NCI-H128 (cell line): ENCODE measurements at regions not wholly inside any gene's neighbourhood (a gene's known extent, or its start where the extent isn't known, plus 50 kb on each side); places are given as distances from the start of the nearest gene placed in this dataset.

Experiments used
- DNase-seq: peaks from one replicate; lab custom pipeline; 2025; ENCODE audit not compliant: unreplicated experiment; lab: John Stamatoyannopoulos, UW

DNA sequence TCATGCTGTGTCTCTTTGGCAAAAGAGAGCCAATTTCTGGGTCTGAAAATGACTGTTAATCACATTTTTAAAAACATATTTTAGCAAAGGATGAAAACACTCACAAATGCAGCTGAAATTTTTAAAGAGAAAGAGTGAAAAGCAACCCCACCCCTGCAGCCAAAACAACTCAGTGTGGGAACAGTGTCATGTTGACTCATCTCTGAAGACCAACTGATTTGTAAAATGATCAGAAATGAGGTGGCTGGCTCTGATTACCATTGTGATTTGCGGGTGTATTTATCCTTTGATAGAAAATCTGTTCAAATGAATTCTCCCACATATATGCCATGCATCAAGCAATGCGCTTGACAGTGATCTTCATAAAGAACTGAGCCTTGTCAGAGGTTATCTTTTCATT lies 287.0 kb upstream of the ESRRG start:
- DNase-seq, result no peak

DNA sequence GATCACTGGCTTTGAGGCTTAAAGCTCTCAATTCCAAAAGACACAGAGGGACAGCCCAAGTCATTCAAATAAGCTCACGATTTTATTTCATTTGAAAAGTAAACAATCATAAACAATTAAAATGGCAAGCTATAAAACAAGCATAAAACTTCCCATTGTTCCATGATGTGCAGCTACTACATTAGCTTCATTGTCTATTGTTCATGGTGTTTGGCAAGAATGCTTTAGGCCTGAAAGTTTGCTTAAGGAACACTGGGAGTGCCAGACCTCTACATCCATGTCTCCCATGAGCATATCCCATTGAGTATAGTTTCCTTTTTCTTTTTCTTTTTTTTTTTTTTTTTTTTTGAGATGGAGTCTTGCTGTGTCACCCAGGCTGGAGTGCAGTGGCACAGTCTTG lies 286.1 kb upstream of the ESRRG start:
- no peak for DNase-seq

DNA sequence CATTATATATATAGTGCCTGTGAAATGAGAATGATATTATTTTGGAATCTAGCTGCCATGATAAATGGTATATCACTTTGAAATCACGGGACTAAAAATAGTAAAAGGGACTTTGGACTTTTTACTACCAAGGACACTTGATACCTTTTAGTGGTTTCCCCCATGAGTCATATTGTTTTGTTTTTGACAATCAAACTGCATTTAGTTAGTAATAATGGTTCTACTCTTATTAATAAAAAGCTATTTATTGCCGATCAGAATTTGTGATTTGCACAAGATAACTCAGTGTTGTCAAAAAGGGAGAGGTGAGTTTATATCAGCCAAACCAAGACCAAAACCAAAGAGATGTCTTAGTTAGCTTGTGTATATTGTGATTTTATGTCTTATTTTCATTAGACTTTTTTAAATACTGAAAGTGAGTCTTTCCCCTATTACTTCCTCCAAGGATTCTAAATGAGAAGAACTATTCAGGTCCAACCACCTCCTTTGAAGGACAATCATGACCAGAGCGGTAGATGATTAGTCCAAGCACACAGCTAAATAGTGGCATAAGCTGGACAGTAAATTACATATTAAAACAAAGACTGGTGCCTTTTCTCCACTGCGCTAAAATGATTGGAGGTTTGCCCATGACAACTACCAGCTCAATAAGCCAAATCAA lies 281.7 kb upstream of the ESRRG start:
- DNase-seq, result no peak

DNA sequence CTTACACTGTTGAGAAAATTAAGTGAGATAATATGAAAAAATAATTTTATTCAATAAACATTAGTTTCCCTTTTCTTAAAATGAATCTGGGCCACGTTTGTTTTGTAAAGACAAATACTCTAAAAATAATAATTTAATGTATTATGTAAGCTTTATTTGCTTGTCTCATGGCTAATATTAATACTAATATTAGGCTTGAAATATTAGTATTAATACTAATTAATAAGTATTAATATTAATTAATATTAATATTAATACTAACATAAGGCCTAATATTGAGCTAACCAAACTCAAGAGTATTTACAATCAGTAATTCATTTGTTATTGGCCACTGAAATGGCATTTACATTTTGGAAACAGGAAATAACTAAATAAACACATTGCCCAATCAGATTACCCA lies 280.1 kb upstream of the ESRRG start:
- DNase-seq, result no peak

DNA sequence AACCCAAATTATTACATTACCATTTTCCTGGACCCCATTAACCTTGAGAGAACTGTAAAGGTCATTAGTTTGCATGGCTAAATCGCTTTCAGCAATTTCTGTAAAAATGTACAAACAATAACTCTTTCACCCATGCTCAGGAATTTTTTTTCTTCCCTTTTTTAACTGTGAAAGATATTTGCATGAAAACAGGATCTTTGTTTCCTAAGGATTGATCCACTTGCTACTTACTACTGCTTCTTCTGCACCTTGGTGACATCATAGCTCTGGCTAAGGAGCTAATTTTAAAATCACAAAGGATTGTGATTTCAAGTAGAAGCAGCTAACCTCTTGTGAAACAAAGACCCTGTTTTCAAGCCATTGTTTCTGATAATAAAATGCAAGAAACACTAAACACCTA lies 274.6 kb upstream of the ESRRG start:
- no peak for DNase-seq

DNA sequence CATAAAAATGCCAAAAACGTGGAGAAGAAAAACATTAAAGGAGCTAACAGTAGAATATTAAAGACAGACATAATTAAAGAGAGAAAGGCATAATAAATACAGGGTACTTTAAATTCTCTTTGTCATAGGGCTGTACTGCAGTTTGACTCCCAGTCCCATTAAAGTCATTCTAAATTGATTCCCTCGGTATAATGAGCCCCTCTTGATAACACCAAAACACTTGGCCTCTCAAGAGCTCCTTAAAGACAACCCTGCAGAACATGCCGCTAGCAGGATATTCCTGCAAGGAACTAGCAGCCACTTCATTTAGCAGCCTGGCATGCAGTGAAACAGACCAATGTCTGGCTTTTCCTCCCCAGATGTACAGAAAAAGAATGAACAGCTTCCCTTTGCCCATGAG lies 273.8 kb upstream of the ESRRG start:
- no peak for DNase-seq

DNA sequence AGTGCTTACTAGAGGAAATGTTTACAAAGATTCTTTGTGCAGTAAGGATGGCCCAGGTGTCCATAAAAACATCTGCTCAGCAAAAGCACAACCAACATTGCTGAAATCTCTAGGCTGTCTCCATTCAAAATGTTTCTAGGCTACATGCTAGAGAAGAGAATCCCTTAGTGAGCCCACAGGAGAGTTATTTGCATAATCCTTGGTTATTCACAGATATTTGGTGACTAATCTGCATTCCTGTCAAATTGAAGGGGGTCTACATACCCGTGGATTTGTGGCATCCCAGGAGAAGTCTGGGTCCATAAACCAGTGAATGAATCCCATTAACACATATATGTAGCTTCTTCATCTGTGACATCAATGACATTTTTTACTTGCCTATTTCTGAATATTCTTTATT lies 261.3 kb upstream of the ESRRG start:
- DNase-seq, result no peak

DNA sequence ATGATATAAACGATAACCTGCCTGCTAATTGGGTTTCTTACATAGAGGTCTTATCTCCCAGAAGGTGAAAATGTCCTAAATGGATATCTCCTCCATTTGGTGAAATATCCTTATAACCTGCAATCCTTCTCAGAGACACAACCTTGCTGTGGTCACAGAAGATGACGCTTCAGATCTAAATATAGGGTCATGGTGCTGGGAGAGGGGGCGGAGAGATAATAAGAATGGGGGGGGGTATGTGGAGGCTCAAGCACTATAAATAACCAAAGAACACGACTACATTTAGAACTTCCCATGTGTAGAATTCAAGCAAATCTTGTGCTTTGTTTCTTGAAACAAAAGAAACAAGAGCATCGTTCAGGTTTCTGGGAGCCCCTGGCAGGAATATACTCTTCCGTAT lies 260.6 kb upstream of the ESRRG start:
- no peak for DNase-seq

DNA sequence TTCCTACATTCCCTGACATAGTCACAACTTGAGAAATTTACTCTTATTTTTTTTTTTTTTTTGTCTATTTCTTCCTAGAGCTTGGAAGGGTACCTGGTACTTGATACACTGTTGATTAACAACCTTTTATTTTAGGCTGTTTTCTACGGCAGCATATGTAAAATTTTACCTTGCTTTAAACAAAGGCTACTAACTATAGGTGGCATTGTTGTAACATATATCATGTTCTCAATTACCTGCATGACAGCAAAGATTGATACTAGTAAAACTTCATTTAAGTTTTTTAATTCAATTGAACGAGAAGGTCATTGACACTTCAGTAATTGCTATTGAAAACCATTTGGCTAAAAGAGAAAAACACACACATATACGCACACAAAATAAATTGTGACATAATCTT lies 238.3 kb upstream of the ESRRG start:
- DNase-seq, result no peak

DNA sequence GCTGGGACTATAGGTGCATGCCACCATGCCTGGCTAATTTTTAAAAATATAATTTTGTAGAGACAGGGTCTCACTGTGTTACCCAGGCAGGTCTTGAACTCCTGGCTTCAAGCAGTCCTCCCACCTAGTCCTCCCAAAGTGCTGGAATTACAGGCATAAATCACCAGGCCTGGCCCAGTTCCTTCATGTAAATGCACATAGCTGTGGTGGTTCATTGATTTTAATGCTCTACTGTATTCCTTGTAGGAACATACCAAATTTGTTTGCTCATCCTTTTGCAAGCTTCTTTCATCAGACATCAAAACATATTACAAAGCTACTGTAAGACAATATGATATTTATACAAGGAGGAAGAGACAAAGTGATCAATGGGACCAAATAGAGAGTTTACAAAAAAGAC lies 237.5 kb upstream of the ESRRG start:
- DNase-seq, result no peak

DNA sequence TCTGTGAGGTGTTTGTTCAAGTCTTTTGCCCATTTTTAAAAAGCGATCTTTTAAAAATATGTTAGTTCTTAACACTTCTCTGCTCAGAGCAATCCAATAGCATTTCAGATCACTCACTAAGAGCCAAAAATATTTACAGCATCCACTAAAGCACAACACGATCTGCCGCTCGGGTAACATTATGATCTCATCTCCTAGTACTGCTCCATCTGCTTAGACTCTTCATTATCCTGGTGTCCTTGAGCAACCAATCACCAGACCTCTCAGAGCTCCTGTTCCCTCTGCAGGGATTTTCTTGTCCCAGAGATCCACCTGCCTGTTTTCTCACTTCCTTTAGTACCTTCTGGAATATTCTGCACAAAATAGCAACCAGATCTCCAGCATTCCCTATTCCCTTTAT lies 235.3 kb upstream of the ESRRG start:
- DNase-seq, result no peak

DNA sequence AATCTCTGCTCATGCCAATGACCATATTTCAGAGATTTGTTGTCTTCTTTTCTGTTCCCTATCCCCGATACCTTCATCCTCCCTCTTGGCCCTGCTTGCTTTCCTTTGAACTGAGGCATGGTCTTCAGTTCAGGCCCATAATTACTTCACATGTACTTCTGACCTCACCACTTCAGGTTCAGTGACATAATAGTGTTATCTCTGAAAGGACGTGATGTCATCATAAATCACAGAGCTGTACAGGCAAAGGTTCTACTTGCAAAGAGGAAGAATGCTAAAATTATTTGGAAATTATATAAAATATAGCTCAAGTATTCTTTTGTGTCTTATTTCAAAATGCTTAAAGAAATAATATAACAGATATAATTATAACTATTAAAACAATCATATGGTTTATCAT lies 230.3 kb upstream of the ESRRG start:
- DNase-seq, result no peak

DNA sequence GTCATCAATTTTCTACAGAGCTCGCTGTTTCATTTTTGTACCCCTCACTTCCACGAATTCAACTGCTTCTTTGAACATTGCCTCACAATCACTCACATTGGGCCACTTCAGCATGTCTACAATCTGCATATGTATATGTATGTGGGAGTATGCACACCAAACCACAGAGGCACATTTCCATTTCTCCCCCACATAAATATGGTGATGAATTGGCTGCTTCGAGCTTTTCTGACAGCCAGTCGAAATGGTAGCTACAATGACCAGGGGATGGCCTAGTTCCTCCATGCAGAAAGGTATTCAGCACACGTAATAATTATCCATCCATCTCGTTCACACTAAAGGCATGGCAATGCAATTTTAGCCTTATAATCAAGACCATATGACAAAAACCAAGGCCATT lies 229.6 kb upstream of the ESRRG start:
- DNase-seq, result no peak

DNA sequence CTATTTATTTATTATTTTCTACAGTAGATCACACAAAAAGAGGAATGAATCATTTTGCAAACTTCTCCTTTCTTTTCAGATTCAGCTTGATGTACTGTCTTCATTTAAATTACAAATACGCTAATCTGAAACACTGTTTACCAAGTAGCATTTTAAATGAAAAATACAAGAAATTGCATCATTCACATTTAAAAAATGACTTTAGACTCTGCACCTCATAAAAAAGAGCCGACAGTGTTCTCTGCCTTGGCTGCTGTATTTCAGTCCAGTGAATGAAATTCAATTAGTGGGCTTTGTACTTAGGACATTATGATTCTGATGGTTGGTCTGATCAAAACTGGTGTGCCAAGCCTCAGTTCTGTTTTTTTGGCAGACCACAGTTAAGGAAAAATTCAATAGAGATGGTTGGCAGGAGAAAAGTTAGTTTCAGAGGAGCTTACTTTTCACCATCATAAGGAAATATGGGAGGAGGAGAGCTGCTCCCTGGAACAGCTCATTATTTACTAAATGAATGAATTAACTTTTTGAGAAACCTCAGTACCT lies 222.4 kb upstream of the ESRRG start:
- DNase-seq, result no peak

DNA sequence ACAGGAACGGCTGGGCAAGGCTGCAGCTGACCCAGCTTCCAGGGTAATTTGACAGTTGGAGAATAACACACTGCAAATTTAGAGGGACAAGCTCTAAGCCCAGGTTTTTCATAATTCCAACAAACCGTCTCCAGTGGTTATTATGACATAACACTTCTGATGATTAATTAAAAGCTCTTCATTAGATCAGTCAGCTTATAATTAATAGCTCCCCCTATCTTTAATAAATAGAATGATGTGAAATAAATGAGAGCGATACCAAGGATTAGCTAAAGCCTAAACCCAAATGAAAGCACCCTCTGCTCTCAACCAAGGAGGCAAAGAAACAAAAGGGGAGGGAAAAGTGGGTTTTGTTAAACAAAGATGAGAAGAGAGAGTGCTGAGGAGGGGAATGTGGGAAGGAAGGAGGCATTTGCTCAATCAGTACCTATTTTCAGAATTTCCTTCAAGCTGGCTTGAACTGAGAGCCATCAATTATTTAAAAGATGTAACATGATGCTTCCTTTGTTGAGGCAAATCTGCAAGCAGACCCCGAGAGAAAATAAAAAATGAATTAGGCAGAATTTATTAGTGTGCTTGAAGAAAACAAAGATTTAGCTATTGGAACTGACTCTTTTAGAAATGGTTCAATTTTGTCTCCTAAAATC lies 221.8 kb upstream of the ESRRG start:
- no peak for DNase-seq

DNA sequence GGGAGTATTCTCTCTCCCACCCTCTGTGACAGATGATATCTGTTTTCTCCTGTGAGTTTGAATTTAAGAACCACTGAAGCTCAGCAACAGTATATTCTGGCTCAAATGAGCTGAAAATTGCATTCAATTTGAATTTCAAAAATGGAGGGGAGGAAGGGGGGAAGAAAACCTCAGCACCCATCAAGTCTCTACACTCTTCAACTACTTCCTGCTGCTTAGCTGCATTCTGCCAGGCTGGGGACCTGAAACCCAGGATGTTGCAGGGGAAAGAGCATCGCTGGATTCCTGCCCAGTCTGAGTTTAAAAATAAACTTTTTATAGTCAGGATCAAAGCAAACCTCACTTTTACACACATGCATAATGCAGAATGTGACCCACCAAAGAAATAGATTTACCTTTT lies 214.3 kb upstream of the ESRRG start:
- no peak for DNase-seq

DNA sequence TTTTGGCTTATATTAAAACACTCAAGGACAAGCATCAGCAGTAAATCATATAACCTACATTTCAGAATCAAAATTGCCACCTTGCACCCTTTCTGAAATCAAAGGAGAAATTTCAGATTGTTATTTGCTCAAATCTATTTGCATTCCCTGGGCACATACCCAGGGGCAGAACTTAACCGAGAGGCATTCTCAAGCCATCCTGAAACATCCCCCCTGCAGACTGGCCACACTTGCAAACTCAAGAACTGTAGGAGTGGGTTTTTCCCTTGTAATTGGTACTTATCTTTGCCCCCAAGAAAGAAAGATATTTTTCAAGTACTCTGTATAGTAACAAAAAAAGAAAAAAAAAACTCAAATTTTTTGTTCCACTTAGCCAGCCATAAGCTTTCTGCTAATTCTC lies 213.6 kb upstream of the ESRRG start:
- DNase-seq, result no peak

DNA sequence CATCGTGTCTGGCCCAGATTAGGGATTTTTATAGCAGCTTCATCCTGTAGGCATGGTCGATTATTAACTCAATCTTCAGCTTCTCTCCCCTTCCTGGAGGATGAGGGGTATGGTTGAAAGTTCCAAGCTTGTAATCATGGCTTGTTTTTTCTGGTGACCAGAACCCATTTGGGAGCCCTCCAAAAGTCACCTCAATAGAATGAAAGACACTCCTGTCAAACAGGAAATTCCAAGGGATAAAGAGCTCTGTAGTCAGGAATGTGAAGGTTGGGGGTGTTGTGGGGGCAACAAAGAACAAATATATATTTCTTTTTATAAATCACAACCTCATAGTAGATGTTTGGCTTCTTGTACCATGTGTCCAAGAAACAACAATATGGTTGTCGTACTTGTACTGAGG lies 212.7 kb upstream of the ESRRG start:
- no peak for DNase-seq

DNA sequence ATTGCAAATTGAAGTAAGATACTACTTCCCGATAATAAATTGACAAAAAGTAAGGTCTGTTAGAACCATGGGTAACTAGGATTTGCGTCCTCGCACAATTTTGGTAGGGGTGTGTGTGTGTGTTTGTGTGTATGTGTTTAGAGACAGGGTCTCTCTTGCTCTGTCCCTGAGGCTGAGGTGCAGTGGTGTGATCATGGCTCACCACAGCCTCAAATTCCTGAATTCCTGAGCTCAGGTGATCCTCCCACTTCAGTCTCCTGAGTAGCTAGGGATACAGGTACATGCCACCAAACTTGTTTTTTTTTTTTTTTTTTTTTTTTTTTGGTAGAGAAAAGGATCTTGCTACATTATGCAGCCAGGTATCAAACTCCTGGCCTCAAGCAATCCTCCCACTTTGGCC lies 209.2 kb upstream of the ESRRG start:
- no peak for DNase-seq

DNA sequence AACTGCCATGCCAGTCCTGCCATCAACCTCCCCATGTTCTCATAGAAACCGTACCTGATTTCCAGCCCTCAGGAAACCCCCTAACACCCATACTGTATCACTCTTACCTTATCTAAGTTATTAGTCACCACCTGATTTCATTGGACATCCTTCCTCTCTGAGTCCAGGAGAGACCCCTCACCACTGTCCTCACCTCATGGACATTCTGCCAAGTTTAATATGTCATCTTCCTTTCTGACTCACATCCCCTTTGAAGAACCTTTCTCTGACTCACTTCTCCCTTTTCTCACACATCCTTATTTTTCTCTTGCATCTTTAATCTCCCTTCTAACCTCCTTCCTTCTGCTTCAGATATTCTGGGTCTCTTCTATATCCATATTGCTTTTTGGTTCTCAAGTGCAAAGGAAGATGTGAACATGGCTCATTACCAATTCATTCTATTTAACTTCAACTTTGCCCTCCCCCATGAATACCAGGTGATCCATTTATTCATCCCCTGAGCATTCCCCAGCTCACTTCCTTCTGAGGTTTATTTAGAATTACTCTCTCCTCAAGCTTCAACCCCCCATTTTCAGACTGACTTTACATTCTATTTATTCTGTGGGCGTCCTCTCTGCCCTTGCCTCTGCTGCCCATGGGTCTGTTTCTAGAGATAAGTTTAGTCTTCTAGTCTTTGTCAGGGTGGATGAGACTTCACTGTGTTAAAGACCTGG lies 206.8 kb upstream of the ESRRG start:
- no peak for DNase-seq

DNA sequence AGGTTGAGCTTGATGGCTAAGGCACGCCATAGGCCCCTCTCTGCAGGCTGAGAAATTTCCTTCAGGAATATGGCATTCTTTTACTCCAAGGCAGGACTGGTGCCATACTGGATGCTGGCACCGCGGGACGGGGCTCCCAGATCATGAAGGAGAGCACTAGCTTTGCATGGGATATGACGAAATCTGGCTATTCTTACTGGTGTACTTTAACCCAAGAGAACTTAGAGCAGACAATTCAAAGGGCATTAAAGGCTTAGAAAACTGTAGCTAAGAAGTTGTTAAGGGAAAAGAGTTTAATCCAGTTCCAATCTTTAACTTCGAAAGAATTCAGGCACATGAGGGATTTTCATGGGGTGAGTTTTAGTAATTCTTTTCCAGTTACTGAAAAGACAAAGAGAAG lies 204.4 kb upstream of the ESRRG start:
- DNase-seq, result no peak

DNA sequence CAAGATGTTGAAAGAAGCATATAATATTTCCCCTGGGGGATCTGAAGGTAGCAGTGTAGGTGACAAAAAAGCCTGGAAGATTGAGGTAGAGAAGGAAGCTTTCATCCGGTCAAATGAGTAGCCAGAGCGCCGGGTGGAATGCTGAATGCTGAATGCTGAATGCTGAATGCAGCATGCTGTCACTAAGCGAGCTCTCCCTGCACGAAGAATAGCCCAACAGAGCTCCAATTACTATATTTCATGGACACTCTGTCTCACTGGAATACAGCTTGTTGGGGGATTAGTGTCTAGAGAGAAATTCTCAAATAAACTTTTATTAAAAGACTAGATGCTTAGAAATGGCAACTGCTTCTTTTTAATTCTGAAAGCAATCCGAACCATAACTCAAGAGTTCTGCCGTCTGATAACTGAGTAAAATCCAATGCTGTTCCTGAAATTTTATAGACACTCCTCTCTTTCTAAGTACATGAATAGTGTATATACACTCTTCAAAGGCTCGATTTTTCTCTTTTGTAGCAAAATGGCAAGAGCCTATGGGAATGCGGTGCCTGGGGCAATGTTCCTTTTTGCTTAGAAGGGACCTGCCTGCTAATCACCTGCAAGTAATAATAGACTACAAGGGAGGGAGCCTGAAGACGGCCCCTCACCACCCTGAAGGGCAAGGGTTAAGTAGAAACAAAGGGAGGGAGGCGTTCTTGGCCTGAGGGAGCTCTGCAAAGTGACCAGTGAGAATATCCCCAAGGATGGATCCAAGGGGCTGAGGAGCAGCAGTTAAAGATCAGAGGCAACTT lies 203.7 kb upstream of the ESRRG start:
- no peak for DNase-seq
